Body of pancreas (tissue), 4 donors: ENCODE measurements at regions not wholly inside any gene's neighbourhood (a gene's known extent, or its start where the extent isn't known, plus 50 kb on each side); places are given as distances from the start of the nearest gene placed in this dataset.

ENCODE experiments used
- ATAC-seq: fragments of 150-250 bp; one replicate; pipeline ENCODE4 v1.9.1; 2016
- DNase-seq, 4 donors: peaks; one replicate each; pipeline ENCODE4 v3.0.0-alpha.2; 2019
- H3K27ac ChIP-seq, 4 donors: fragments of 200-600 bp; sonication (generic); 1 replicate in 3 of 4; 2 replicates in 1 of 4; pipeline versions ENCODE4 v1.5.1 to v1.6.1; 2016 to 2019; ENCODE audit warnings: mild to moderate bottlenecking in 1 of 4, mixed read lengths in 1 of 4, moderate library complexity in 1 of 4
- H3K27me3 ChIP-seq, 2 donors: fragments of 200-600 bp; sonication (generic); one replicate each; pipeline ENCODE4 v1.6.0; 2016; ENCODE audit warnings: mild to moderate bottlenecking in 1 of 2
- H3K36me3 ChIP-seq, 2 donors: fragments of 200-600 bp; sonication (generic); replicated peaks in 1 of 2; 2 replicates each; pipeline ENCODE4 v1.5.1; 2016; ENCODE audit warnings: low read depth in 2 of 2; ENCODE audit not compliant: insufficient read depth in 1 of 2
- H3K4me1 ChIP-seq: fragments of 200-600 bp; sonication (generic); one replicate; pipeline ENCODE4 v1.6.0; 2016
- H3K4me3 ChIP-seq, 2 donors: fragments of 200-600 bp; sonication (generic); 1 replicate in 1 of 2; 2 replicates in 1 of 2; pipeline ENCODE4 v1.5.1; 2016 to 2019
- H3K9me3 ChIP-seq, 3 donors: fragments of 200-600 bp; sonication (generic); 1 replicate in 2 of 3; 2 replicates in 1 of 3; pipeline ENCODE4 v1.5.1; 2016
- CTCF ChIP-seq, 7 experiments: fragments of 450-650 bp in 4 of 7; fragments of 200-600 bp in 3 of 7; sonication (generic) in 3 of 7; IDR thresholded peaks; one replicate each; pipeline ENCODE4 v1.5.1; 2016 to 2019; ENCODE audit warnings: antibody characterized with exemption in 7 of 7
- POLR2A ChIP-seq, 3 donors: fragments of 450-650 bp; IDR thresholded peaks; one replicate each; pipeline ENCODE4 v1.6.1; 2016; ENCODE audit warnings: antibody characterized with exemption in 3 of 3, mild to moderate bottlenecking in 2 of 3
- WGBS, 2 donors: methylation state at CpG; one replicate each; pipeline ENCODE4 v1.1.5; 2017; 5-methylcytosine and 5-hydroxymethylcytosine counted together
- intact Hi-C: fragments of 100-400 bp; cut with DNase I; formaldehyde crosslinking; loops from one replicate; pipeline ENCODE4 v1.15.1; 2023

- no peak for TF ChIP-seq CTCF (IDR thresholded peaks at IDR 0.05)
- TF ChIP-seq POLR2A (IDR thresholded peaks at IDR 0.05), result no peak
- DNase-seq (no peak), ATAC-seq (no peak)
- intact Hi-C loops, result no loop called here
- H3K9me3 ChIP-seq, result no peaks in the 10 kb centered on the region
- peaks cover 0 to under 1% of the 10 kb centered on the region in 2 donors for H3K27me3 ChIP-seq
- no peak overlapping the region for H3K27ac ChIP-seq
- no peak overlapping the region for H3K4me3 ChIP-seq
- WGBS, 2 donors, result 47 to 68% methylated on average over 6 of the region's 6 CpGs
- H3K4me1 ChIP-seq, result no peaks in the 10 kb centered on the region
- H3K36me3 ChIP-seq, result no peaks in the 10 kb centered on the region
These were observed 77.8 kb upstream of the MGMT start for GRCh38 chr10:129389194-129389593.

GRCh38 chr10:129390147-129390546 lies 76.9 kb upstream of the MGMT start:
- no peak overlapping the region for H3K4me3 ChIP-seq
- 66 to 82% methylated on average over 1 of the region's 1 CpG for WGBS, 2 donors

GRCh38 chr10:129390726-129391125 lies 76.3 kb upstream of the MGMT start:
- Histone ChIP-seq H3K27ac (no peak overlapping the region), H3K27me3 (peaks cover 0 to 6% of the 10 kb centered on the region in 2 donors), H3K9me3 (no peaks in the 10 kb centered on the region), H3K4me1 (no peaks in the 10 kb centered on the region), H3K4me3 (no peak overlapping the region), H3K36me3 (no peaks in the 10 kb centered on the region)
- DNase-seq, result no peak
- TF ChIP-seq CTCF (IDR thresholded peaks at IDR 0.05) (no peak), POLR2A (IDR thresholded peaks at IDR 0.05) (no peak)
- ATAC-seq, result no peak
- WGBS, 2 donors, result 80 to 86% methylated on average over 8 of the region's 8 CpGs
- intact Hi-C loops, result no loop called here

More at GRCh38 chr10:129390147-129390546, 76.9 kb upstream of the MGMT start:
- no peaks in the 10 kb centered on the region for H3K4me1 ChIP-seq
- H3K27me3 ChIP-seq, result peaks cover 0 to 6% of the 10 kb centered on the region in 2 donors
- TF ChIP-seq CTCF (IDR thresholded peaks at IDR 0.05) (no peak), POLR2A (IDR thresholded peaks at IDR 0.05) (no peak)
- ATAC-seq (no peak), DNase-seq (no peak)
- intact Hi-C loops, result no loop called here
- H3K9me3 ChIP-seq, result no peaks in the 10 kb centered on the region
- no peaks in the 10 kb centered on the region for H3K36me3 ChIP-seq
- H3K27ac ChIP-seq, result no peak overlapping the region

GRCh38 chr10:129391464-129391863 lies 75.6 kb upstream of the MGMT start:
- H3K9me3 ChIP-seq, result no peaks in the 10 kb centered on the region
- peaks cover 0 to 6% of the 10 kb centered on the region in 2 donors for H3K27me3 ChIP-seq
- intact Hi-C loops, result no loop called here
- H3K4me3 ChIP-seq, result no peak overlapping the region
- no peaks in the 10 kb centered on the region for H3K4me1 ChIP-seq
- 77 to 79% methylated on average over 4 to 8 of the region's 8 CpGs for WGBS, 2 donors
- H3K36me3 ChIP-seq, result no peaks in the 10 kb centered on the region
- TF ChIP-seq CTCF (IDR thresholded peaks at IDR 0.05), result no peak
- TF ChIP-seq POLR2A (IDR thresholded peaks at IDR 0.05), result no peak
- ATAC-seq, result no peak
- DNase-seq, result no peak
- no peak overlapping the region for H3K27ac ChIP-seq

GRCh38 chr10:129392855-129393254 lies 74.2 kb upstream of the MGMT start:
- TF ChIP-seq POLR2A (IDR thresholded peaks at IDR 0.05) (no peak), CTCF (IDR thresholded peaks at IDR 0.05) (no peak)
- no peaks in the 10 kb centered on the region for H3K36me3 ChIP-seq
- no peaks in the 10 kb centered on the region for H3K4me1 ChIP-seq
- no peaks in the 10 kb centered on the region for H3K9me3 ChIP-seq
- ATAC-seq (no peak), DNase-seq (no peak)
- WGBS, 2 donors, result 62 to 64% methylated on average over 10 of the region's 10 CpGs
- no peak overlapping the region for H3K4me3 ChIP-seq
- H3K27me3 ChIP-seq, result peaks cover 0 to 6% of the 10 kb centered on the region in 2 donors
- intact Hi-C loops, result no loop called here
- no peak overlapping the region for H3K27ac ChIP-seq
